CD14-positive monocyte (primary cell): ENCODE measurements at regions not wholly inside any gene's neighbourhood (a gene's known extent, or its start where the extent isn't known, plus 50 kb on each side); places are given as distances from the start of the nearest gene placed in this dataset.

ENCODE experiments used
- DNase-seq, 3 donors: peaks; one replicate each; pipeline ENCODE4 v3.0.0-alpha.2; 2011 to 2022
- H2AFZ ChIP-seq: 2 replicates; pipeline ENCODE4 v1.6.0; 2012; ENCODE audit warnings: mild to moderate bottlenecking, low read depth, low read length, inconsistent platforms; ENCODE audit not compliant: insufficient read depth, poor library complexity, severe bottlenecking
- H3K27ac ChIP-seq, 2 donors: 1 replicate in 1 of 2; 2 replicates in 1 of 2; pipeline ENCODE4 v1.5.1; 2012 to 2013; ENCODE audit warnings: low read length in 2 of 2, control low read depth in 1 of 2, inconsistent platforms in 1 of 2, low read depth in 1 of 2, mild to moderate bottlenecking in 1 of 2
- H3K27me3 ChIP-seq, 2 donors: one replicate each; pipeline versions ENCODE4 v1.6.0 to v1.6.1; 2011 to 2013; ENCODE audit warnings: low read length in 2 of 2; ENCODE audit not compliant: control insufficient read depth in 2 of 2, insufficient read depth in 2 of 2
- H3K36me3 ChIP-seq, 2 donors: replicated peaks in 1 of 2; 1 replicate in 1 of 2; 2 replicates in 1 of 2; pipeline versions ENCODE4 v1.5.1 to v1.6.1; 2012 to 2013; ENCODE audit warnings: low read length in 2 of 2, control low read depth in 1 of 2, inconsistent platforms in 1 of 2, mild to moderate bottlenecking in 1 of 2; ENCODE audit not compliant: insufficient read depth in 2 of 2, control insufficient read depth in 1 of 2
- H3K4me1 ChIP-seq, 2 donors: 1 replicate in 1 of 2; 2 replicates in 1 of 2; pipeline versions ENCODE4 v1.5.1 to v1.6.1; 2012 to 2013; ENCODE audit warnings: low read length in 2 of 2, control low read depth in 1 of 2, inconsistent platforms in 1 of 2, mild to moderate bottlenecking in 1 of 2, moderate library complexity in 1 of 2; ENCODE audit not compliant: insufficient read depth in 2 of 2, control insufficient read depth in 1 of 2
- H3K4me2 ChIP-seq: replicated peaks from 2 replicates; pipeline ENCODE3; 2012; ENCODE audit warnings: low read length, moderate library complexity, mild to moderate bottlenecking; ENCODE audit not compliant: poor library complexity, severe bottlenecking; ENCODE audit errors: extremely low read depth
- H3K4me3 ChIP-seq, 3 experiments: fragments of 200-600 bp in 1 of 3; sonication (generic) in 1 of 3; replicated peaks in 1 of 3; 1 replicate in 2 of 3; 2 replicates in 1 of 3; pipeline ENCODE4 v1.5.1; 2011 to 2013; ENCODE audit warnings: low read length in 3 of 3, mild to moderate bottlenecking in 3 of 3, control low read depth in 2 of 3, low read depth in 2 of 3, inconsistent platforms in 1 of 3, moderate library complexity in 1 of 3
- H3K79me2 ChIP-seq: 2 replicates; pipeline ENCODE4 v1.6.0; 2012; ENCODE audit warnings: mild to moderate bottlenecking, control low read depth, inconsistent platforms, low read length, moderate library complexity; ENCODE audit not compliant: insufficient read depth
- H3K9ac ChIP-seq: 2 replicates; pipeline ENCODE4 v1.6.0; 2017; ENCODE audit warnings: low read length, mild to moderate bottlenecking; ENCODE audit not compliant: insufficient read depth, poor library complexity, severe bottlenecking
- H3K9me3 ChIP-seq, 2 donors: replicated peaks in 1 of 2; 1 replicate in 1 of 2; 2 replicates in 1 of 2; pipeline versions ENCODE4 v1.5.1 to v1.6.1; 2012 to 2013; ENCODE audit warnings: low read length in 2 of 2, control low read depth in 1 of 2; ENCODE audit not compliant: control insufficient read depth in 1 of 2, insufficient read depth in 1 of 2
- H4K20me1 ChIP-seq: 2 replicates; pipeline ENCODE4 v1.6.0; 2012; ENCODE audit warnings: mild to moderate bottlenecking, low read length, control low read depth, moderate library complexity; ENCODE audit not compliant: insufficient read depth
- H3K27ac Mint-ChIP-seq, 7 donors: one replicate each; pipeline ENCODE4 v1.8.0; 2020; ENCODE audit warnings: mild to moderate bottlenecking in 7 of 7, mixed read lengths in 7 of 7, moderate library complexity in 6 of 7, inconsistent platforms in 2 of 7
- H3K27me3 Mint-ChIP-seq, 3 donors: one replicate each; pipeline ENCODE4 v1.8.0; 2021 to 2022; ENCODE audit warnings: low read depth in 3 of 3, mild to moderate bottlenecking in 3 of 3, mixed read lengths in 3 of 3, moderate library complexity in 3 of 3, inconsistent platforms in 1 of 3
- H3K36me3 Mint-ChIP-seq, 2 donors: one replicate each; pipeline ENCODE4 v1.8.0; 2020; ENCODE audit warnings: mixed read lengths in 2 of 2, inconsistent platforms in 1 of 2, mild to moderate bottlenecking in 1 of 2
- H3K4me1 Mint-ChIP-seq: one replicate; pipeline ENCODE4 v1.8.0; 2020; ENCODE audit warnings: mild to moderate bottlenecking, mixed read lengths
- H3K4me3 Mint-ChIP-seq, 2 donors: one replicate each; pipeline ENCODE4 v1.8.0; 2020; ENCODE audit warnings: mild to moderate bottlenecking in 2 of 2, mixed read lengths in 2 of 2, moderate library complexity in 1 of 2
- H3K9me3 Mint-ChIP-seq, 7 donors: one replicate each; pipeline ENCODE4 v1.8.0; 2020 to 2022; ENCODE audit warnings: mixed read lengths in 7 of 7, mild to moderate bottlenecking in 6 of 7, moderate library complexity in 6 of 7, inconsistent platforms in 2 of 7
- WGBS: methylation state at CpG from one replicate; pipeline ENCODE4 v1.1.5; 2013; ENCODE audit warnings: missing lambda C conversion rate; ENCODE audit not compliant: insufficient coverage; 5-methylcytosine and 5-hydroxymethylcytosine counted together
- intact Hi-C, 2 donors: fragments of 100-400 bp; cut with micrococcal nuclease; formaldehyde crosslinking; loops; one replicate each; pipeline versions ENCODE4 v1.15.0 to v1.15.1; 2023
- TF ChIP-seq, protein P1 (sequence below): fragments of 200-600 bp; IDR thresholded peaks from one replicate; pipeline ENCODE4 v1.8.0; 2022; ENCODE audit warnings: antibody characterized with exemption, mild to moderate bottlenecking

DNA sequence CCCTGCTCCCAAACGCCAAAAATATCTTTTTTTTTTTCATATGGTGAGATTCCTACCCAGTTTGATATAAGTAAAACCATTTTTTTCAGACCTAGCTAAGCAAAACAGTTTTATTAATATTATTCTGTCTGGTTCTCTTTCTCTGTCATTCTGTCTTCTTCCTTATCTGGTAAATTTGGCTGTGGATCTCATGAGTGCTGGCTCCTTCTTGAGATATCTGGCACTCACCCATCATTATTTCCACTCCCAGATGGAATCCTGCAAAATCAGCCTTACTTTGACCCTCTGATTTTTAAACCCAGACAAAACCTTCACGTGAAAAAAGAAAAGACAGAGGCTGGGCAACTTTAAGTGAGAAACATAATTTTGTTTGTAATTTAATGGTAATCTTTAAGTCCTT, 373.6 kb downstream of the NYAP2 start:
- H3K27me3 ChIP-seq, result no peaks in the 10 kb centered on the region
- H3K36me3 ChIP-seq, result no peaks in the 10 kb centered on the region
- intact Hi-C loops, result no loop called here
- Mint-ChIP-seq H3K9me3 (peaks cover 0 to 8% (median 2%) of the 10 kb centered on the region in 7 donors), H3K4me3 (no peak overlapping the region), H3K4me1 (no peaks in the 10 kb centered on the region), H3K27me3 (peaks cover 0 to 2% (median 2%) of the 10 kb centered on the region in 3 donors), H3K36me3 (no peaks in the 10 kb centered on the region), H3K27ac (no peak overlapping the region)
- no peak overlapping the region for H3K4me3 ChIP-seq
- H4K20me1 ChIP-seq, result no peaks in the 10 kb centered on the region
- TF ChIP-seq, protein P1, sequence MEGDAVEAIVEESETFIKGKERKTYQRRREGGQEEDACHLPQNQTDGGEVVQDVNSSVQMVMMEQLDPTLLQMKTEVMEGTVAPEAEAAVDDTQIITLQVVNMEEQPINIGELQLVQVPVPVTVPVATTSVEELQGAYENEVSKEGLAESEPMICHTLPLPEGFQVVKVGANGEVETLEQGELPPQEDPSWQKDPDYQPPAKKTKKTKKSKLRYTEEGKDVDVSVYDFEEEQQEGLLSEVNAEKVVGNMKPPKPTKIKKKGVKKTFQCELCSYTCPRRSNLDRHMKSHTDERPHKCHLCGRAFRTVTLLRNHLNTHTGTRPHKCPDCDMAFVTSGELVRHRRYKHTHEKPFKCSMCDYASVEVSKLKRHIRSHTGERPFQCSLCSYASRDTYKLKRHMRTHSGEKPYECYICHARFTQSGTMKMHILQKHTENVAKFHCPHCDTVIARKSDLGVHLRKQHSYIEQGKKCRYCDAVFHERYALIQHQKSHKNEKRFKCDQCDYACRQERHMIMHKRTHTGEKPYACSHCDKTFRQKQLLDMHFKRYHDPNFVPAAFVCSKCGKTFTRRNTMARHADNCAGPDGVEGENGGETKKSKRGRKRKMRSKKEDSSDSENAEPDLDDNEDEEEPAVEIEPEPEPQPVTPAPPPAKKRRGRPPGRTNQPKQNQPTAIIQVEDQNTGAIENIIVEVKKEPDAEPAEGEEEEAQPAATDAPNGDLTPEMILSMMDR, result no peak
- no peaks in the 10 kb centered on the region for H3K79me2 ChIP-seq
- H3K9ac ChIP-seq, result no peak overlapping the region
- H3K27ac ChIP-seq, result no peak overlapping the region
- no CpG with 5 or more reads among the region's 2 CpGs for WGBS
- peaks cover 0 to 7% of the 10 kb centered on the region in 2 donors for H3K9me3 ChIP-seq
- no peak overlapping the region for H2AFZ ChIP-seq
- no peak for DNase-seq
- H3K4me1 ChIP-seq, result no peaks in the 10 kb centered on the region
- no peak overlapping the region for H3K4me2 ChIP-seq

- Histone ChIP-seq H4K20me1 (no peaks in the 10 kb centered on the region), H3K36me3 (no peaks in the 10 kb centered on the region), H3K79me2 (no peaks in the 10 kb centered on the region), H3K27me3 (no peaks in the 10 kb centered on the region), H3K9ac (no peak overlapping the region), H3K4me3 (no peak overlapping the region), H2AFZ (no peak overlapping the region), H3K9me3 (peaks cover 0 to 7% of the 10 kb centered on the region in 2 donors), H3K27ac (no peak overlapping the region), H3K4me1 (no peaks in the 10 kb centered on the region), H3K4me2 (no peak overlapping the region)
- DNase-seq, result no peak
- TF ChIP-seq, protein P1, result no peak
- peaks cover 0 to 2% (median 2%) of the 10 kb centered on the region in 3 donors for H3K27me3 Mint-ChIP-seq
- H3K4me1 Mint-ChIP-seq, result no peaks in the 10 kb centered on the region
- peaks cover 0 to 8% (median 2%) of the 10 kb centered on the region in 7 donors for H3K9me3 Mint-ChIP-seq
- no peak overlapping the region for H3K27ac Mint-ChIP-seq
- intact Hi-C loops, result no loop called here
- H3K36me3 Mint-ChIP-seq, result no peaks in the 10 kb centered on the region
- WGBS, result no CpG with 5 or more reads among the region's 2 CpGs
- no peak overlapping the region for H3K4me3 Mint-ChIP-seq
These were observed 372.2 kb downstream of the NYAP2 start for GRCh38 chr2:225771701-225772100.
